CD4-positive, alpha-beta T cell treated with Interleukin-17A for 1 hour (primary cell): ENCODE measurements at regions not wholly inside any gene's neighbourhood (a gene's known extent, or its start where the extent isn't known, plus 50 kb on each side); places are given as distances from the start of the nearest gene placed in this dataset.
"Not testable (repeated sequence)": the region's sequence is repeated elsewhere in the genome, so short reads cannot be mapped to it uniquely, and the experiment has no call there.

Experiments used
- DNase-seq: peaks from one replicate; pipeline ENCODE4 v3.0.0-alpha.2; 2020

- DNase-seq: no peak
These were observed 74.7 kb downstream of the LPAR4 start for GRCh38 chrX:78822157-78822690.

- DNase-seq: no peak
These were observed 84.0 kb downstream of the LPAR4 start for GRCh38 chrX:78831523-78831922.

- DNase-seq: no peak
These were observed 91.2 kb downstream of the LPAR4 start for GRCh38 chrX:78838709-78839108.

- no peak for DNase-seq
These were observed 92.2 kb downstream of the LPAR4 start for GRCh38 chrX:78839711-78840110.

GRCh38 chrX:78844218-78844617 is 96.7 kb downstream of the LPAR4 start:
- not testable (repeated sequence) for DNase-seq

- not testable (repeated sequence) for DNase-seq
These were observed 63.9 kb upstream of the P2RY10 start for GRCh38 chrX:78881248-78881647.

- DNase-seq: peak; percentile 29
These were observed 58.6 kb upstream of the P2RY10 start for GRCh38 chrX:78886550-78886949.
